ENCODE measurements at regions not wholly inside any gene's neighbourhood (a gene's known extent, or its start where the extent isn't known, plus 50 kb on each side); places are given as distances from the start of the nearest gene placed in this dataset.

GRCh38 chr11:122037911-122038310 is 78.1 kb downstream of the BLID start:
- H3K9me3 ChIP-seq (ENCODE audit: low read depth) = no peaks in the 10 kb centered on the region
- H3K4me3 ChIP-seq = no peak overlapping the region
- no peaks in the 10 kb centered on the region for H3K36me3 Mint-ChIP-seq
- H3K9me3 Mint-ChIP-seq = no peaks in the 10 kb centered on the region
- no peak for DNase-seq (ENCODE audit: low spot score)
- peaks cover 9% of the 10 kb centered on the region for H3K4me1 ChIP-seq
- H4K20me1 ChIP-seq (ENCODE audit: low read depth) = no peaks in the 10 kb centered on the region
- H2AFZ ChIP-seq (replicated peaks) = no peak overlapping the region
- TF ChIP-seq EZH2 (IDR thresholded peaks at IDR 0.05) (no peak), CTCF (IDR thresholded peaks at IDR 0.05) (no peak), EZH2phosphoT487 (IDR thresholded peaks at IDR 0.05) (no peak)
- H3K4me2 ChIP-seq = no peak overlapping the region
- no peak overlapping the region for H3K27ac Mint-ChIP-seq
- no peaks in the 10 kb centered on the region for H3K36me3 ChIP-seq
- H3K27me3 Mint-ChIP-seq (ENCODE audit: insufficient read depth, low read depth) = peaks cover 2% of the 10 kb centered on the region
- H3K4me3 Mint-ChIP-seq = no peak overlapping the region
- no peak overlapping the region for H3K9ac ChIP-seq
- H3K79me2 ChIP-seq (ENCODE audit: low read depth) = no peaks in the 10 kb centered on the region
- H3F3A ChIP-seq (ENCODE audit: low read depth) = no peaks in the 10 kb centered on the region
- no peaks in the 10 kb centered on the region for H3K27me3 ChIP-seq
- peaks cover 47% of the 10 kb centered on the region for H3K4me1 Mint-ChIP-seq
- no peak overlapping the region for H3K27ac ChIP-seq

GRCh38 chr11:122036493-122036892 is 79.5 kb downstream of the BLID start:
- no peak overlapping the region for H3K4me3 Mint-ChIP-seq

GRCh38 chr11:122036018-122036417 is 80.0 kb downstream of the BLID start:
- Mint-ChIP-seq H3K27me3 (ENCODE audit: insufficient read depth, low read depth) (peaks cover 2% of the 10 kb centered on the region), H3K9me3 (no peaks in the 10 kb centered on the region), H3K27ac (no peak overlapping the region), H3K4me3 (no peak overlapping the region), H3K36me3 (no peaks in the 10 kb centered on the region), H3K4me1 (peaks cover 45% of the 10 kb centered on the region)
- Histone ChIP-seq H3K4me2 (no peak overlapping the region), H3K79me2 (ENCODE audit: low read depth) (no peaks in the 10 kb centered on the region), H3K36me3 (no peaks in the 10 kb centered on the region), H3K9ac (no peak overlapping the region), H3K27me3 (no peaks in the 10 kb centered on the region), H2AFZ (replicated peaks) (peak overlapping the region; percentile 30), H3F3A (ENCODE audit: low read depth) (no peaks in the 10 kb centered on the region), H3K4me1 (peaks cover 9% of the 10 kb centered on the region), H3K27ac (no peak overlapping the region), H3K9me3 (ENCODE audit: low read depth) (no peaks in the 10 kb centered on the region), H3K4me3 (no peak overlapping the region), H4K20me1 (ENCODE audit: low read depth) (no peaks in the 10 kb centered on the region)
- TF ChIP-seq EZH2 (IDR thresholded peaks at IDR 0.05) (no peak), EZH2phosphoT487 (IDR thresholded peaks at IDR 0.05) (no peak), CTCF (IDR thresholded peaks at IDR 0.05) (no peak)
- DNase-seq (ENCODE audit: low spot score) = no peak

More at GRCh38 chr11:122036493-122036892, 79.5 kb downstream of the BLID start:
- H3K4me3 ChIP-seq = no peak overlapping the region
- H3K4me2 ChIP-seq = no peak overlapping the region
- H3K36me3 Mint-ChIP-seq = no peaks in the 10 kb centered on the region
- H3K36me3 ChIP-seq = no peaks in the 10 kb centered on the region
- H3K27ac ChIP-seq = no peak overlapping the region
- H3K9ac ChIP-seq = no peak overlapping the region
- H4K20me1 ChIP-seq (ENCODE audit: low read depth) = no peaks in the 10 kb centered on the region
- peaks cover 2% of the 10 kb centered on the region for H3K27me3 Mint-ChIP-seq (ENCODE audit: insufficient read depth, low read depth)
- H3K4me1 ChIP-seq = peaks cover 9% of the 10 kb centered on the region
- TF ChIP-seq EZH2phosphoT487 (IDR thresholded peaks at IDR 0.05) (no peak), CTCF (IDR thresholded peaks at IDR 0.05) (no peak), EZH2 (IDR thresholded peaks at IDR 0.05) (no peak)
- DNase-seq (ENCODE audit: low spot score) = no peak
- no peaks in the 10 kb centered on the region for H3K79me2 ChIP-seq (ENCODE audit: low read depth)
- no peaks in the 10 kb centered on the region for H3K9me3 ChIP-seq (ENCODE audit: low read depth)
- no peaks in the 10 kb centered on the region for H3F3A ChIP-seq (ENCODE audit: low read depth)
- H3K27me3 ChIP-seq = no peaks in the 10 kb centered on the region
- H3K4me1 Mint-ChIP-seq = peaks cover 47% of the 10 kb centered on the region
- peak overlapping the region; percentile 26 for H3K27ac Mint-ChIP-seq
- no peaks in the 10 kb centered on the region for H3K9me3 Mint-ChIP-seq
- no peak overlapping the region for H2AFZ ChIP-seq (replicated peaks)
